ENCODE measurements at regions not wholly inside any gene's neighbourhood (a gene's known extent, or its start where the extent isn't known, plus 50 kb on each side); places are given as distances from the start of the nearest gene placed in this dataset.

- POLR2A ChIA-PET: interaction anchor here (0.6 to 1.1 kb wide), 3 partner anchors 19 to 79 kb away, joined by 3 read pairs; no protein-coding TSS in a partner anchor
- ATAC-seq (peak; percentile 94), FAIRE-seq (no peak), DNase-seq (ENCODE audit: low read depth in 1 of 2, low spot score in 1 of 2) (peak; percentile 78 to 89)
- H3K4me2 ChIP-seq: peak overlapping the region; percentile 66
- peak overlapping the region; percentile 46 to 80; a peak in 5 of 6 replicates for H3K27ac ChIP-seq
- H3K4me1 ChIP-seq: peaks cover 27% of the 10 kb centered on the region
- H3K9me3 ChIP-seq: no peaks in the 10 kb centered on the region
- no peak overlapping the region for H3K4me3 ChIP-seq
- CTCF ChIA-PET: interaction anchor here (0.9 to 3.2 kb wide), 8 partner anchors 10 to 591 kb away, joined by 4 to 10 read pairs (median 4); no protein-coding TSS in a partner anchor
- no peak for TF ChIP-seq SREBF2 (IDR thresholded peaks at IDR 0.05)
- peak; percentile 35; the same call in 1 of the 2 replicates for TF ChIP-seq FOSL2 (IDR thresholded peaks at IDR 0.05)
- TF ChIP-seq FOSL2 (CRISPR knock-in tag; IDR thresholded peaks at IDR 0.05): peak; percentile 84
- peak; percentile 95 for TF ChIP-seq ZFP36 (IDR thresholded peaks at IDR 0.05; ENCODE audit: borderline replicate concordance, partially characterized antibody)
- TF ChIP-seq MAX (IDR thresholded peaks at IDR 0.05): peak; percentile 44
- 4% methylated on average over 14 of the region's 14 CpGs for WGBS (ENCODE audit: missing lambda C conversion rate)
These were observed 52.3 kb upstream of the MYL10 start for GRCh38 chr7:101681170-101682007.

- no peak for ATAC-seq
- POLR2A ChIA-PET: no interaction called here
These were observed 55.9 kb upstream of the MYL10 start for GRCh38 chr7:101684983-101685330.

DNA sequence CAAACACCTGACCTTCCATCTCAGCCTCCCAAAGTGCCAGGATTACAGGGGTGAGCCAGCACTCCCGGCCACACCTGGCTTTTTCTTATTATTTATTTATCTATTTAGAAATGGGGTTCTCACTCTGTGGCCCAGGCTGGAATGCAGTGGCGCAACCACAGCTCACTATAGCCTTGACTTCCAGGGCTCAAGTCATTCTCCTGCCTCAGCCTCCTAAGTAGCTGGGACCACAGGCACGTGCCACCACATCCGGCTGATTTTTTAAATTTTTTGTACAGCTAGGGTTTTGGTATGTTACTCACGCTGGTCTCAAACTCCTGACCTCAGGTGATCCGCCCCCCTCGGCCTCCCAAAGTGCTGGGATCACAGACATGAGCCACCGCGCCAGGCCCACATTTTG is 56.9 kb upstream of the MYL10 start:
- ChIA-PET POLR2A (no interaction called here), CTCF (interaction anchor here (1.2 to 2.0 kb wide), 4 partner anchors 21 to 129 kb away, joined by 4 to 5 read pairs (median 5); no protein-coding TSS in a partner anchor)
- H3K27ac ChIP-seq: no peak overlapping the region; a peak in 1 of 6 replicates
- DNase-seq (ENCODE audit: low read depth in 1 of 2, low spot score in 1 of 2): no peak
- 76% methylated on average over 9 of the region's 9 CpGs for WGBS (ENCODE audit: missing lambda C conversion rate)
- no peak overlapping the region for H3K4me2 ChIP-seq
- no peak for ATAC-seq
- H3K9me3 ChIP-seq: no peaks in the 10 kb centered on the region
- peaks cover 20% of the 10 kb centered on the region for H3K4me1 ChIP-seq
- TF ChIP-seq JUN (IDR thresholded peaks at IDR 0.05): no peak
- no peak for TF ChIP-seq NFE2L2 (conservative IDR thresholded peaks at IDR 0.05; ENCODE audit: low read length)
- no peak for TF ChIP-seq ZC3H11A (IDR thresholded peaks at IDR 0.05)
- TF ChIP-seq MAFK (IDR thresholded peaks at IDR 0.05; ENCODE audit: partially characterized antibody): no peak
- H3K4me3 ChIP-seq: no peak overlapping the region
- FAIRE-seq: no peak

More at GRCh38 chr7:101684983-101685330, 55.9 kb upstream of the MYL10 start:
- Histone ChIP-seq H3K4me1 (peaks cover 29% of the 10 kb centered on the region), H3K27ac (peak overlapping the region in 1 of 2 experiments; percentile 40; a peak in 1 of 6 replicates), H3K9me3 (no peaks in the 10 kb centered on the region), H3K4me3 (no peak overlapping the region), H3K4me2 (no peak overlapping the region)
- WGBS (ENCODE audit: missing lambda C conversion rate): 67% methylated on average over 5 of the region's 5 CpGs
- DNase-seq (ENCODE audit: low read depth in 1 of 2, low spot score in 1 of 2): no peak
- TF ChIP-seq HEYL (CRISPR knock-in tag; IDR thresholded peaks at IDR 0.05): no peak
- TF ChIP-seq CEBPB (IDR thresholded peaks at IDR 0.05): no peak
- TF ChIP-seq, protein P1, sequence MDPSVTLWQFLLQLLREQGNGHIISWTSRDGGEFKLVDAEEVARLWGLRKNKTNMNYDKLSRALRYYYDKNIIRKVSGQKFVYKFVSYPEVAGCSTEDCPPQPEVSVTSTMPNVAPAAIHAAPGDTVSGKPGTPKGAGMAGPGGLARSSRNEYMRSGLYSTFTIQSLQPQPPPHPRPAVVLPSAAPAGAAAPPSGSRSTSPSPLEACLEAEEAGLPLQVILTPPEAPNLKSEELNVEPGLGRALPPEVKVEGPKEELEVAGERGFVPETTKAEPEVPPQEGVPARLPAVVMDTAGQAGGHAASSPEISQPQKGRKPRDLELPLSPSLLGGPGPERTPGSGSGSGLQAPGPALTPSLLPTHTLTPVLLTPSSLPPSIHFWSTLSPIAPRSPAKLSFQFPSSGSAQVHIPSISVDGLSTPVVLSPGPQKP (IDR thresholded peaks at IDR 0.05; ENCODE audit: low read depth, low read length): no peak
- TF ChIP-seq NR3C1 (IDR thresholded peaks at IDR 0.05): no peak
- no peak for TF ChIP-seq ZSCAN20 (CRISPR knock-in tag; IDR thresholded peaks at IDR 0.05)
- no peak for TF ChIP-seq ESRRA (IDR thresholded peaks at IDR 0.05; ENCODE audit: borderline replicate concordance, low read length)
- no peak for TF ChIP-seq SREBF2 (IDR thresholded peaks at IDR 0.05)
- TF ChIP-seq, protein P2, sequence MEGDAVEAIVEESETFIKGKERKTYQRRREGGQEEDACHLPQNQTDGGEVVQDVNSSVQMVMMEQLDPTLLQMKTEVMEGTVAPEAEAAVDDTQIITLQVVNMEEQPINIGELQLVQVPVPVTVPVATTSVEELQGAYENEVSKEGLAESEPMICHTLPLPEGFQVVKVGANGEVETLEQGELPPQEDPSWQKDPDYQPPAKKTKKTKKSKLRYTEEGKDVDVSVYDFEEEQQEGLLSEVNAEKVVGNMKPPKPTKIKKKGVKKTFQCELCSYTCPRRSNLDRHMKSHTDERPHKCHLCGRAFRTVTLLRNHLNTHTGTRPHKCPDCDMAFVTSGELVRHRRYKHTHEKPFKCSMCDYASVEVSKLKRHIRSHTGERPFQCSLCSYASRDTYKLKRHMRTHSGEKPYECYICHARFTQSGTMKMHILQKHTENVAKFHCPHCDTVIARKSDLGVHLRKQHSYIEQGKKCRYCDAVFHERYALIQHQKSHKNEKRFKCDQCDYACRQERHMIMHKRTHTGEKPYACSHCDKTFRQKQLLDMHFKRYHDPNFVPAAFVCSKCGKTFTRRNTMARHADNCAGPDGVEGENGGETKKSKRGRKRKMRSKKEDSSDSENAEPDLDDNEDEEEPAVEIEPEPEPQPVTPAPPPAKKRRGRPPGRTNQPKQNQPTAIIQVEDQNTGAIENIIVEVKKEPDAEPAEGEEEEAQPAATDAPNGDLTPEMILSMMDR (IDR thresholded peaks at IDR 0.05): no peak
- TF ChIP-seq KDM1A (IDR thresholded peaks at IDR 0.05; ENCODE audit: low read depth): no peak
- no peak for TF ChIP-seq GATA3 (IDR thresholded peaks at IDR 0.05; ENCODE audit: borderline replicate concordance)
- TF ChIP-seq BHLHE40 (IDR thresholded peaks at IDR 0.05; ENCODE audit: low read depth, low read length): no peak
- TF ChIP-seq MYC (IDR thresholded peaks at IDR 0.05; ENCODE audit: borderline replicate concordance, low read length): no peak
- TF ChIP-seq, protein P3, sequence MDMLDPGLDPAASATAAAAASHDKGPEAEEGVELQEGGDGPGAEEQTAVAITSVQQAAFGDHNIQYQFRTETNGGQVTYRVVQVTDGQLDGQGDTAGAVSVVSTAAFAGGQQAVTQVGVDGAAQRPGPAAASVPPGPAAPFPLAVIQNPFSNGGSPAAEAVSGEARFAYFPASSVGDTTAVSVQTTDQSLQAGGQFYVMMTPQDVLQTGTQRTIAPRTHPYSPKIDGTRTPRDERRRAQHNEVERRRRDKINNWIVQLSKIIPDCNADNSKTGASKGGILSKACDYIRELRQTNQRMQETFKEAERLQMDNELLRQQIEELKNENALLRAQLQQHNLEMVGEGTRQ (IDR thresholded peaks at IDR 0.05): no peak
- TF ChIP-seq CBX8 (IDR thresholded peaks at IDR 0.05): no peak
- TF ChIP-seq NPAS2 (CRISPR knock-in tag; IDR thresholded peaks at IDR 0.05; ENCODE audit: borderline replicate concordance): no peak
- TF ChIP-seq ZC3H11A (IDR thresholded peaks at IDR 0.05): no peak
- no peak for TF ChIP-seq POLR2AphosphoS2 (conservative IDR thresholded peaks at IDR 0.05; ENCODE audit: low read length)
- no peak for TF ChIP-seq JUN (IDR thresholded peaks at IDR 0.05)
- TF ChIP-seq TP53 (CRISPR knock-in tag; IDR thresholded peaks at IDR 0.05): no peak
- CTCF ChIA-PET: interaction anchor here (1.0 to 1.5 kb wide), 2 partner anchors 126 to 142 kb away, joined by 4 to 5 read pairs; no protein-coding TSS in a partner anchor
- FAIRE-seq: no peak
